Sigmoid colon (tissue), 6 donors: ENCODE measurements at regions not wholly inside any gene's neighbourhood (a gene's known extent, or its start where the extent isn't known, plus 50 kb on each side); places are given as distances from the start of the nearest gene placed in this dataset.
A peak's percentile ranks its signal among the peaks of the same experiment; 100 is the strongest.
"Not testable (repeated sequence)": the region's sequence is repeated elsewhere in the genome, so short reads cannot be mapped to it uniquely, and the experiment has no call there.

Experiments
- DNase-seq: peaks from one replicate; pipeline ENCODE4 v3.0.0-alpha.2; 2019
- H3K27ac ChIP-seq, 4 donors: fragments of 200-600 bp; sonication (generic); one replicate each; pipeline ENCODE4 v1.5.1; 2016 to 2019; ENCODE audit warnings: mild to moderate bottlenecking in 1 of 4
- H3K27me3 ChIP-seq, 3 donors: fragments of 200-600 bp; sonication (generic); one replicate each; pipeline ENCODE4 v1.5.1; 2019; ENCODE audit warnings: mild to moderate bottlenecking in 1 of 3
- H3K36me3 ChIP-seq, 4 donors: fragments of 200-600 bp; sonication (generic); one replicate each; pipeline ENCODE4 v1.5.1; 2016 to 2019
- H3K4me1 ChIP-seq, 4 donors: fragments of 200-600 bp; sonication (generic); one replicate each; pipeline ENCODE4 v1.5.1; 2017 to 2019
- H3K4me3 ChIP-seq, 4 donors: fragments of 200-600 bp; sonication (generic); one replicate each; pipeline ENCODE4 v1.5.1; 2017 to 2019; ENCODE audit warnings: mild to moderate bottlenecking in 2 of 4, moderate library complexity in 1 of 4
- H3K9me3 ChIP-seq, 4 donors: fragments of 200-600 bp in 3 of 4; sonication (generic) in 3 of 4; one replicate each; pipeline versions ENCODE4 v1.5.1 to v1.6.1; 2013 to 2019
- WGBS, 2 donors: extraction: QIAGEN DNeasy Blood & Tissue Kit; methylation state at CpG; one replicate each; pipeline ENCODE4 v1.1.7; 2013; 5-methylcytosine and 5-hydroxymethylcytosine counted together
- intact Hi-C: fragments of 100-400 bp; cut with DNase I; formaldehyde crosslinking; loops from one replicate; pipeline ENCODE4 v1.15.1; 2023
- donor health status: healthy with polysubstance abuse.
- donor health status: healthy.

DNA sequence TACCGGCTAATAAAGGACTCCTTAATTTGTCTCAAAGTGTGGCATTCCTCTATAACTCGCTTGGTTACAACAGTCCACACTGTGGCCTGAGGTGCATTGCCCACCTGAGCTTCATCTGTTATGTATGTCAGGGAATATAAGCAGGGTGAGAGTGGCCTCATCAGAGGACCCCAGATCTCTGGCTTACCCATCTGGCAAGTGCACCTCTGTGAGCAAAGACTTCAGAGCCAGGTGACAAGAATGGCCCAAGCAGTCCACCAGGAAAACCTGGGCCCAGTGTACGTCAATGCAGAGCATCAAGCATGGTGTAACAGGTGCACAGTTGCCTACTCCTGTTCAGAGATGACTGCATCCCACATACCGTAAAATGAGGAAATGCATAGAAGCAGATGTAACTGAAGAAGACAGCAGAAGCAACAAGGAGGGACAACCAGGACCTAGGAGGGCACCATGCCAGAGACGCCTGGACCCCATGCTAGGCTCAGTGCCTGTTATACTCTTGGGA lies 1621.0 kb downstream of the SPATA31A7 start:
- peaks cover 0 to 15% (median 0%) of the 10 kb centered on the region in 3 donors for H3K27me3 ChIP-seq
- DNase-seq, H3K4me3 ChIP-seq, intact Hi-C loops, H3K9me3 ChIP-seq, H3K4me1 ChIP-seq, H3K27ac ChIP-seq, H3K36me3 ChIP-seq: not testable (repeated sequence)
- WGBS, 2 donors = 81 to 84% methylated on average over 5 of the region's 5 CpGs

DNA sequence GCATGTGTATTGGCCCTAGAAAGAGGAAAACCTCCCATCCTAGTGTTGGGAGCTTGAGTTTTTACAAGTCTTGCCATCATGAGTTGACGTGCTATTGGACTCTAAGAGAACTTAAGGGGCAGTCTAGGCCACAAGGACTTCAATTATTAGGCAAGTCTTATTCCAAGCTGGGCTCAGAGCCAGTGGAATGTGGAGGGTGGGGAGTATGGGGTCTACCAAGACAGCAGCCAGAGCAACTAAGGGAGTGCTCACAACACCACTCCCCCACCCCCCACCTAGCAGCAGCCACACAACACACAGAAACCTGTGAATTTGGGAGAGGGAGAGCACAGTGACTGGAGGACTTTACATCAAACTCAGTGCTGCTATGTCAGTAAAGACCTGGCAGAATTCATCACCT lies 1625.6 kb downstream of the SPATA31A7 start:
- 37 to 62% methylated on average over 1 of the region's 1 CpG for WGBS, 2 donors
- intact Hi-C loops, DNase-seq, H3K27ac ChIP-seq, H3K4me1 ChIP-seq, H3K27me3 ChIP-seq, H3K36me3 ChIP-seq, H3K4me3 ChIP-seq, H3K9me3 ChIP-seq: not testable (repeated sequence)

DNA sequence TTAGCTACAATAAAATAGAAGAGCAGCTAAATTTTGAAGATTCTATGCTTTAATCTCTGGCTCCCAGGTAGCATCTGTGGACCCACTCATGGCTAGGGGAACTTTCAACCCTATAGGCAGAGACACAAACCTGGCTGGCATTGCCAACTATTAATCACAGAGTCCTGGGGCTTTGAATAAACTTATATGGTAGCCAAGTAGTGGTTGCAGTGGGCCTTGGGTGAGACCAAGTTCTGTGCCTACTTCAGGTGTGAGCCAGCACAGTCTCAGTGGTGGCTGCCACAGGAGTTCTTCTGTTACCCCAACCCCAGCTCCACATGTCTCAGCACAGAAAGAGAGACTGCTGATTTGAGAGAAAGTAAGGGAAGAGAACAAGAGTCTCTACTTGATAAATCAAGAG lies 1626.5 kb downstream of the SPATA31A7 start:
- H3K27me3 ChIP-seq, H3K4me3 ChIP-seq, H3K27ac ChIP-seq, H3K9me3 ChIP-seq, intact Hi-C loops, H3K36me3 ChIP-seq, DNase-seq, H3K4me1 ChIP-seq: not testable (repeated sequence)

DNA sequence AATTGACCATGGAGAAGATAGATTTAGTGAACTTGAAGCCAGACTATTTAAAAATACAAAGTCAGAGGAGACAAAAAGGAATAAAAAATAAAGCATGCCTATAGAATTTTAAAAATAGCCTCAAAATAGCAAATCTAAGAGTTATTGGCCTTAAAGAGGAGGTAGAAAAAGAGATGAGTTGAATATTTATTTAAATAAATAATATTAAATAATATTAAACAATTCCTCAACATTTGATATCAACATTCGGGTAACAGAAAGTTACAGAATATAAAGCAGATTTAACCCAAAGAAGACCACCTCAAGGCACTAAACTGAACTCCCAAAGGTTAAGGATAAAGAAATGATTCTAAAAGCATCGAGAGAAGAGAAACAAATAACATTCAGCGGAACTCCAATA lies 1627.4 kb downstream of the SPATA31A7 start:
- H3K27ac ChIP-seq, H3K9me3 ChIP-seq, H3K27me3 ChIP-seq, intact Hi-C loops, H3K36me3 ChIP-seq, H3K4me3 ChIP-seq, DNase-seq, H3K4me1 ChIP-seq: not testable (repeated sequence)
- 77 to 83% methylated on average over 1 to 2 of the region's 3 CpGs for WGBS, 2 donors

DNA sequence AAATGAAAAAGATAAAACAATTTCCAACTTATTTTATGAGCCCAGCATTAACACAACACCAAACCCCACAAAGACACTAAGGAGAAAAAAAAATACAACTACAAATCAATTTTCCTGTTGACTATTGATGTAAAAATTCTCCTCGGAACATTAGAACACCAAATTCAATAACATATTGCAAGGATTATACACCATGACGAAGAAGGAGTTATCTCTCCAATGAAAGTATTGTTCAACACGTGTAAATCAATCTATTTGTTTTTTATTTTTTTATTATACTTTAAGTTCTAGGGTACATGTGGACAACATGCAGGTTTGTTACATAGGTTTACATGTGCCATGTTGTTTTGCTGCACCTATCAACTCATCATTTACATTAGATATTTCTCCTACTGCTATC lies 1632.3 kb downstream of the SPATA31A7 start:
- H3K27me3 ChIP-seq, intact Hi-C loops, H3K4me3 ChIP-seq, DNase-seq, H3K36me3 ChIP-seq, H3K4me1 ChIP-seq, H3K9me3 ChIP-seq, H3K27ac ChIP-seq: not testable (repeated sequence)
- WGBS, 2 donors = 53 to 58% methylated on average over 3 of the region's 3 CpGs

DNA sequence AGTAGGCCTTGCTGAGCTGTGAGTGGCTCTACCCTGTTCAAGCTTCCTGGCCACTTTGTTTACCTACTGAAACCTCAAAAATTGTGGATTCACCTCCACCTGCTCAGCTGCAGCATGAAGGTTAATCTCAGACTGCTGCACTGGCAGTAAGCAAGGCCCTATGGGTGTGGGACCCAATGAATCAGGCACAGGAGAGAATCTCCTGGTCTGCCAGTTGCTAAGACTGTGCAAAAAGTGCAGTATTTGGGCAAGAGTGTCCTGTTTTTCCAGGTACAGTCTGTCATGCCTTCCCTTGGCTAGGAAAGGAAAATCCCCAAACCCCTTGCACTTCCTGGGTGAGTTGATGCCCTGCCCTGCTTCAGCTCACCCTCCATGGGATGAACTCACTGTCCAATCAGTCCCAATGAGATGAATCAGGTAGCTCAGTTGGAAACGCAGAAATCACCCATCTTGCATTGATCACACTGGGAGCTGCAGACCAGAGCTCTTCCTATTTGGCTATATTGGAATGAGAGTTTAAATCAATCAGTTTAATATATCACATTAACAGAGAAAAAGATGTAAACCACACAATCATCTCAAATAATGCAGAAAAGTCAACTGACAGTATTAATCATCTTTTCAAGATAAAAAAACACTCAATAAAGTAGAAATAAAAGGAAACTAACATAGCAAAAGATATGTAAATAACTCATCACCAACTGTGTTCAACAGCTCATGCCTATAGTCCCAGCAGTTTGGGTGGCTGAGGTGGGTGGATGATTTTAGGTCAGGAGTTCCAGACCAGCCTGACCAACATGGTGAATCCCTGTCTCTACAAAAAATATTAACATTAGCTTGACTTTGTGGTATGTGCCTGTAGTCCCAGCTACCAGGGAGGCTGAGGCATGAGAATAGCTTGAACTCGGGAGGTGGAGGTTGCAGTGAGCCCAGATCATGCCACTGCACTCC lies 1638.4 kb downstream of the SPATA31A7 start:
- H3K36me3 ChIP-seq, H3K4me3 ChIP-seq, intact Hi-C loops, H3K9me3 ChIP-seq, DNase-seq, H3K27ac ChIP-seq, H3K4me1 ChIP-seq: not testable (repeated sequence)
- H3K27me3 ChIP-seq = peaks cover under 1 to 26% (median under 1%) of the 10 kb centered on the region in 3 donors
- 55 to 71% methylated on average over 1 of the region's 2 CpGs for WGBS, 2 donors

DNA sequence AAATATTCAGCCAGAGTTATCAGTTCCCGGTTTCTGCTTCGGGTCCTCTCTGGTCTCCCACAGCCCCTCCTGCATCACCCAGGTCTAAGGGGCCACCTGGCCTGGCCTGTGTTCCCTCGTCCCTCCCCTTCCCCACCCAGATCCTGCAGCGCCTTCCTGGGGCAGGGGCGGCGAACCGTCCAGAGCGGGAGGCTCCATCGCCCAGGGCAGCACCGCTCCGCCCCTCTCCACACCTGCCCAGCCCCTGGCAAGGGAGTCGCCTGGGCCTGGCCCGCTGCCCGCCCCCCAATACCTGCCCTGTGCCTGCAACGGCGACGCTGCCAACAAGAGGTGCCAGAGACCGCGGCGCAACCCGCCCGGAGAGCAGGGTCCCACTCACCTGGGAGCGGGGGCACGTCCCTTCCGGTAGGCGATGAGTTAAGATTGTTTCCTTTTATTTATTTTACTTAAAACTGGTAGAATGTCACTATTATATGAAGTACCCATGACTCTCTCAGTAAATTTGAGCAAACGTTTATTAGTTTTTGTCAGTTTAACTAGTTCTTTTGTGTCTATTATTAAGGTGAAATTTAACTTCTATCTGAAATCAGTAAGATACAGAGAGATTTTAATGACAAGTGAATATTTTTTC lies 1641.1 kb downstream of the SPATA31A7 start:
- H3K27ac ChIP-seq, H3K4me1 ChIP-seq, DNase-seq, H3K9me3 ChIP-seq, H3K36me3 ChIP-seq, intact Hi-C loops, H3K4me3 ChIP-seq: not testable (repeated sequence)
- WGBS, 2 donors = 24 to 26% methylated on average over 25 to 27 of the region's 27 CpGs
- peaks cover 5 to 33% (median 7%) of the 10 kb centered on the region in 3 donors for H3K27me3 ChIP-seq

DNA sequence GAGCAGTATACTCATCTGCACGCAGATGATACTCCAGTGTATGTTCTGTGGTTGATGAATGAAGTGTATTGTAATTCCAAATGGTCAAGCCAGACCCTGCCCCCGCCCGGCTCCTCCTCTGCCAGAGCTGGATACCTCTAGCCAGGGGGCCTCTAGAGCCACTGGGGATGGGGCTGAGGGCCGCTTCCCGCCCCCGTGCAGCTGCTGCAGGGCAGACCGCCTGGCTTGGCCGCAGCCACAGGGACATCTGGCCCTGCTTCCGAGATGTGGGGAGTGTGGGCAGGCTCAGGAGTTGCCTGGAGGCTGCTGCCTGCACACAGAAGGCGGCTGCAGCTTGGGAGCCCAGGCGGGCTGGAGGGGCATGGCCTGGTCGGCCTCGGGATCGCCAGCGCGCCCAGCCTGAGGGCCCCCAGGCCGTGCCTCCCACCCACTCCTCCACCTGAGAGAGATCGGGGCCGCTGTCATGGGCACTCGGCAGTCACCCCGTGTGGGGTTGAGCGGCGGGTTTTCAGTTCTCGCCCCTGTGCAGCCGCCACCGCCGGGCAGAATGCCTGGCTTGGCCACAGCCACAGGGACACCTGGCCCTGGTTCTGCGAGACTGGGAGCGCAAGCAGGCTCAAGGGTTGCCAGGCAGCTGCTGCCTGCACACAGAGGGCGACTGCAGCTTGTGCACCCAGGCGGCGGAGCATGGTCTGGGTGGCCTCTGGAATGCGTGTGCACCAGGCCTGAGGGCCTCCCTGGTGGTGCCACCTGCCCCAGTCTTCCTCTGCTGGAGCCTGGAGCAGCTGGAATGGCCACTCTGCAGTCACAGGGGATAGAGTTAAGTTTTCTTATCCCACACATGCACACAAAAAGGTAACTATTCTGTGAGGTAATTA lies 1643.7 kb downstream of the SPATA31A7 start:
- H3K9me3 ChIP-seq, H3K4me3 ChIP-seq, H3K27ac ChIP-seq, intact Hi-C loops, H3K36me3 ChIP-seq: not testable (repeated sequence)
- peak; percentile 58 for DNase-seq
- WGBS, 2 donors = 40 to 44% methylated on average over 21 to 24 of the region's 33 CpGs
- Histone ChIP-seq H3K4me1 (peaks cover 0 to 13% (median 13%) of the 10 kb centered on the region in 4 donors), H3K27me3 (peaks cover 5 to 40% (median 14%) of the 10 kb centered on the region in 3 donors)

DNA sequence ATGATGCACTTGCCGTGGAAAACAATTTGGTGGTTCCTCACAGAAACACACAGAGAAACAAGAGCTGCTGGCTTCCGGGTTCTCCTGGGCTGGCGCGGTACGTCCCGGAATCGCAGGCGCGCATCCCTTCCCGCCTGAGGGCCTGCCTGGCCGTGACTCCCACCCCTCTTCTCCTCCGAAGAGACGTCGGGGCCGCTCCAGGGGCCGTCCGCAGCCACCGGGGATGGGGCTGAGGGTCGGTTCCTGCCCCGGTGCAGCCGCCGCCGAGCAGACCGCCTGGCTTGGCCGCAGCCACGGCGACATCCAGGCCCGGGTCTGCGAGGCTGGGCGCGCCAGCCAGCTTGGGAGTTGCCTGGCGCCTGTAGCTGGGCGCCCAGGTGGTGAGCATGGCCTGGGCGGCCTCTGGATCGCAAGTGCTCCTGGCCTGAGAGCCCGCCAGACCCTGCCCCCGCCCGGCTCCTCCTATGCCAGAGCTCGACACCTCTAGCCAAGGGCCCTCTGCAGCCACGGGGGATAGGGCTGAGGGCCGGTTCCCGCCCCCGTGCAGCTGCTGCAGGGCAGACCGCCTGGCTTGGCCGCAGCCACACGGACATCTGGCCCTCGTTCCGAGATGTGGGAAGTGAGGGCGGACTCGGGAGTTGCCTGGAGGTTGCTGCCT lies 1647.5 kb downstream of the SPATA31A7 start:
- peak overlapping the region in 2 of 4 donors; percentile 52 to 58 for H3K27ac ChIP-seq
- H3K4me1 ChIP-seq = peaks cover 0 to 13% (median 13%) of the 10 kb centered on the region in 4 donors
- H3K36me3 ChIP-seq, H3K9me3 ChIP-seq, intact Hi-C loops: not testable (repeated sequence)
- H3K27me3 ChIP-seq = peaks cover 5 to 34% (median 14%) of the 10 kb centered on the region in 3 donors
- peak overlapping the region; percentile 14 to 49 (median 42) for H3K4me3 ChIP-seq
- WGBS, 2 donors = 2 to 10% methylated on average over 45 to 50 of the region's 50 CpGs
- DNase-seq = peak; percentile 62
